GM19438 (cell line): ENCODE measurements at regions not wholly inside any gene's neighbourhood (a gene's known extent, or its start where the extent isn't known, plus 50 kb on each side); places are given as distances from the start of the nearest gene placed in this dataset.

ENCODE experiments used
- ATAC-seq: cut with Tn5 transposase; IDR thresholded peaks from one replicate; pipeline ENCODE4 v1.9.1; 2021; ENCODE audit warnings: low read depth; ENCODE audit not compliant: unreplicated experiment

DNA sequence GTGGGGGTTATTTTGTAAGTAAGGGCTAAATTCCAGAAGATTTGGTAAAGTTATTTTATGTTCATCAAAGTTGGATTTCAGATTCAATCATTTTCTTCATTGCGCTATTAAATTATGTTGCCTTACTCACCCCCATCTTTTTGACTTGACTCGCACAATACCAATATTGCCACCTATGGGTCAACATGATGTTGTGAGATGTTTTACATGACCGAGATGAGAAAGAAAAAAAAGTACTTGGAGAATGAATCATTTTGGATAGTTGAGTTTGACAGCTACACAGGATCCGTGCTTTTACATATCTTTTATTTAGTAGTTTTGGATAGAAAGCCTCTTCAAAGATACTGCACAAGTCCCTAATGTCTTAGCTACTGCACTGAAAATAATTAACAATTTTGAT lies 224.2 kb upstream of the EMCN start:
- ATAC-seq, result no peak

DNA sequence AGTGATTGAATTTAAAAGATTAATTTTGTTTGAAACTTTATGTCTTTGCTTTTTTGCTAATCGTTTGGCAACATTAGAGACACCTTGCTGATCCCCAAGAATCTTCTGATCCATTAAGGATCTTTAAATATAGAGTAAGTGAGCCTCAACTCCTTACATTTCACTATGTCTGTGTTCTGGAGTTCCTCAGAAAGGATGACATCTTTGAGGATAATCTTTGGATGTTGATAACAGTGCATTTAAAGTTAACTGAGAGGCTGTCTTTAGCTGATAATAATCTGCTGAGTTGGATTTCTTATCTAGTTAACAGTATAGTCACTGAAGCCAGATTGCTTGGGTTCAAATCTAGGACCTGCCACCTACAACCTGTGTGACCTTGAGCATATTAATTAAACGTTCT lies 221.6 kb upstream of the EMCN start:
- no peak for ATAC-seq

DNA sequence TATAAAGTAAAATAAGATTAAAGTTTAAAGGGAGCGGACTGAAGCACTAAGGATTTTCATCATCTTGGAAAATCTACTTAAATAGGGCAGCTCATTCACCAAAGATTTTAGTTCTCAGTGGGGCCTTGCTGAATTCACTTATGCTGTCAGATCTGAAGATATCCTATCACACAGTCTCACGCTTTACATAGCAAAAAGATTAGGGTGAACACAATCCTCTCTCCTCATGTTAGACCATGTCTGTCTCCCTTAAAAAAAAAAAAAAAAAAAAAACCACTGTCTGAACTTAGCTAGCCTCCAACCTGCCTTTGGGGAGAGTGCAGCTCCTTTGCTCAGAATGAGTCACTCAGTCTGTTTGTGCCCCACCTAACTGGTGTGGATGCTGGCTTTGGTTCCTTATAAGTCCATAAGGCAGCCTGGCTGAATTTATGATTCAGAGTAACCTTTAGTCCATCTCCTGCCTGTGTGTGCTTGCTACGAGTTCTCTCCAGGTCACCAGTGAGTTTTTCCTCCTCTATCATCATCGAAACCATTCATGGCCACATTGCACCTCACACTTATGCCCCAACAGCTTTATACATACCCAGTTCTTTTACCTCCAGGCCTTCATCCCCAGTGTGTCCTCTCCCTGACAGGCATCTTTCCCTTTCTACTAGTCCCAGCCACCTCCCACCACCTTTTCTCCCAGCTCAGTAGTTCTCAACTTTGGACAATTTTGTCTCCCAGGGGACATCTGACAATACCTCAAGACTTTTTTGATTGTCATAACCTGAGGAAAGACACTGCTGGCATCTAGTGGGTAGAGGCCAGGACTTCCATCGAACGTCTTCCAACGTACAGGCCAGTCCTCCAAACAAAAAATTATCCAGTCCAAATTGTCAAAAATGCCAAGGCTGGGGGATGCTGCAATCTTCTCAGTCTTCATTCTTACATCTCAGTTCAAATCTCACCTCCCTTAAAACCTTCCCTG lies 220.7 kb upstream of the EMCN start:
- no peak for ATAC-seq

DNA sequence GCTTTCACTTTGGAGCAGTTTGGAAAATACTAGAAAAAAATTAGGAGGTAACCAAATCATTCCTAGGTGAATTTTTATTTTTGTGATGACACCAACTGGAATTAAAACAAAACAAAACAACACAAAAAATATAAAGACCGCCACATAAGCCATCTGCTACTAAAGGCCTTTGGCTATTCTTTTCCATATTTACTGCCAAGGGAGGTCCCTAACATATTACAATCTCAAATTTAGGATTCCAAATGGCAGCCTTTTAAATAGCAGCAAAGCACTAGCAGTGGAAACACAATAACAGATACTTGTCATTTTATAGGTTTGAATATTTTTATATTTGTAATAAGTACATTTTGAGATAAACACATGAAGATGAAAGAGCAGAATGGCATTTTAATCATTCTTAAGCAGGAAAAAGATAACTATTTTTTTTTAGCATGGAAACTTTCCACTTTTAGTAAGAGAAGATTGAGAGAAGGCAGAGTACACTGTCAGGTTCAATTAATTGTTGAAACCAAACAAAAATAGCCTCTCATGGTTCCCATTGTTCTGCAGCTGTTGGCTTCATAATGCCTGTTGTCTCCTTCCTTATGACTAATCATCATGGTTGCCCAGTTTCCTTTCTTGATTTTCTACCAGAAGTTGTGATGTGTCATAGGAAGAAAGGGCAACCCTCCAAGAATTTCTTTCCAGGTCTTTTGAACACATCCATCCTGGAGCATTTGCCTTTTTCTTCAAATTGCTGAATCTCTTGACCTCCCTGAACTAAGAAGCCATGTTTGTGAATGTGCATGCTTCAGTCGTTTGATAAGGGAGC lies 219.0 kb upstream of the EMCN start:
- no peak for ATAC-seq

DNA sequence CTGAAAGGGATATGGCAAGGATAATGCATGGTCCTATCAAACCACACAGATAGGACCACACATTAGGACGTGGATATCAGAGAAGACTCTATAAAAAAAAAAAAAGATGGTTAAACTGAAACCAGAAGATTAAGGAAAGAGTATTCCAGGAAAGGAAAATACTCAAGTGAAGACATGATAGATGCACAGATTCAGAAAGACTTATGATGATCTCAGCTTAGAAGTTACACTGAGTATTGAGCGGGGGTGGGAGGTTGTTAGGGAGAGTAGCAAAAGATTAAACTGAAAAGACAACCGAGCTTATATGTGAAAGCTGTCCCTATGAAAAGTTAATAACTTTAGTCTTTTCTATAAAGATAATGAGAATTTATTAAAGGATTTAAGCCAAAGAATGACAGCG lies 211.0 kb upstream of the EMCN start:
- no peak for ATAC-seq

DNA sequence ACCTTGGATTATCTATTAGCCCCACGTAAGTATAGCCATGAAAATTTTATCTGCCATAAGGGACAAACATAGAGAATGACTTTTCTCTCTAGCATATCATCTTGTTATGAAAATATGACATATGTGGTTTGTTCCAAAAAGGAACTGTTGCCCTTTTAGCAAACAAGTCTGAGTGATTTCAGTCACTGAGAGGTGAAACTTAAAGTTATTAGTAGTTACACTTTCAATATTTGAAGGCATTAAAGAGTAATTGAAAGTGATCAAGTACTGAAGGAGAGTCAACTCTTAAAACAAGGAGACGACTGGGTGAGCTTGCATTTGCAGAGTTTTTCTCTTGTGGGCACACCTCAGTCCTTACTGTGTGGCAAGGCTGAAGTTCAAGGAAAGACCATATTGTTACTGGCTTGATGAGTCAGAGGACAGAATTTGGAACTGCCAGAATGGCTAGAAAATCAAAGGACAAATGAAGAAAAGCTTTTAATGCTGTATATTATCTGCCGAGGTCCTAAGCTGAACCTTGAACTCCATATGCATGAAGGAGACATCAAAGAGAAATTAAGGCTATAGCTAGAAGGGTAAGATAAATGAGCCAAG lies 205.1 kb upstream of the EMCN start:
- no peak for ATAC-seq

DNA sequence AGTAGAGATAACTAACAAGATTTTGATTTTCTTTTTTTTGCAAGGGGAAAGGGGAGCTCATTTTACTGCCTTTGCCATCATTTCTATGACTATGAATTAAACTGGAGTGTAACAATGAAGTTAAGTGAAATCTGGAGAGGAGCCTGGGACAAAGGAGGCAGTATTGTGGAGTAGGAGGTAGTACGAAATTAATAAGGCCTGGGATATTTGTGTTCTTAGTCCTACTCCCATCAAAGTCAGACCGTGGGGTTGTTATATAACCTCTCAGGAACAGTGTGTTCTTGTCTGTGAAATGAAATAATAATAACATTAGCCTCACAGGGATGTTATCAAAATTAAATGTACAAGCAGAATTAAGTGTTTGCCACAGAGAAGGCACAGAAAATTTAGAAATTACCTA lies 204.3 kb upstream of the EMCN start:
- no peak for ATAC-seq

DNA sequence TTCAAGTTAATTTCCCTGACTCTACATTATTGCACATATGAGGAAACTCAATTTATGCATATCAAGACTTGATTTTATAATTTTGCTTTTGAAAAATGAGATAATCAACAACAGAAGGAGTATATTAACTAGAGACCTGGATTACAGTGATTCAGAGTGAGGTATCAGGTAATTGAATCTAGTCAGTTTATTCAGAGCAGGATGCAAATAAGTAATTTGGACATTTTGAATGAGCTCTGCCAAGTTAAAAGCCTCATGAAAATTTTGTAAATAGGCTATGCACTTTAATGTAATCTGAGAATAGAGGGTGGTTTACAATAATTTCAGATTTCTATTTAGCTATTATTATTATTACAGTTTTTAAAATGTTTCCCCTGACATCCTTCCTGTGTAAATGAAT lies 203.7 kb upstream of the EMCN start:
- ATAC-seq, result no peak

DNA sequence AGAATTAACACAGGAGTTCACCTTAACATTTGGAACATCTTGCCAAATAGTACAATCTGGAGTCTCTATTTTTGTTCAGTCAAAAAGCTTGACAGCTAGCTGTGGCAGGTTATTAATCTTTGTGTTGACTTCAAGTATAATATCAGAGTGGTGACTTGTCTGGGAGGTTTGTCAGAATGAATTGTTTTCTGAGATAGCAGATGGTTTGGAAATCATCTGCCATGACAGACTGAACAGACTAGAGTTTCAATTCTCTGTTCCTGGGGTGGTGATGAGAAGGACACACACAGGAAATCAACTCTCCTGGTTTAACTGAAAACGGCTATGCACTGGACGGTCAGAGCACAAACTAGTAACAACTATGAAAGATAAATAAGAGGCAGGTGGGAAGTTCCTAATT lies 203.3 kb upstream of the EMCN start:
- no peak for ATAC-seq

DNA sequence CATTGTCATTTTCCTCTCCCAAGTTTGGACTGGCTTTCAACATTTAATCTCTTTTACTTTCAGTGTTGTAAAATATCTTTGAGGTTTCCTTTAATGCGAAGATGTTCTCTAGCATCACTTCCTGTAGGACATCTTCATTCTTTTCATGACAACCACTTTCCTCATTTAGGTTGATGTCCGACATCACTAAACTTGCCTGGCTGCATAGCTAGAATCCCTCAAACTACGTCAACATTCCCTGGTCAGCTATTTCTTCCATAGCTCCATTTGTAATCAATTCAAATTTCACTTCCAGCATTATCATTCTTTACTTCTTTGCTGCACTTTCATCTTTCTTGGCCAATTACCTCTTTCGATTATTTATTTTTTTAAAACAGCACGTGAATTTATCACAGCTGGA lies 198.6 kb upstream of the EMCN start:
- ATAC-seq, result no peak

DNA sequence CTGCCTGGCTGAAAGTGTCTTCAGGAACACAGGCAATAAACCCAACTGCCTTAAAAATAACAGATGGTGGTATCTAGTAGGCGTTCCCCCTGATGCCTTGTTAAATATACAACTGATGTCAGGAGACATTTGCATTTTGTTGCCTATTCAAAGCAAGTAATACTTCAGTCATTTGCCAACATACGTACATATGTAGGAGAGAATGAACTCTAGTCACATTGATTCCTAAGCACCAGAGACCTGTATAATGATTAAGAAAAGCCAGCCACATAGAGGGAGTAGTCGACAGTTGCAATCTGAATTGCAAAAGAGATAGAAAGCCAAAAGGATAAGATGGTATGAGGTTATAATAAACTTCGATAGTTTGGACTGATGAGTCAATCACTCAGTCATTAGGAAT lies 191.0 kb upstream of the EMCN start:
- no peak for ATAC-seq

DNA sequence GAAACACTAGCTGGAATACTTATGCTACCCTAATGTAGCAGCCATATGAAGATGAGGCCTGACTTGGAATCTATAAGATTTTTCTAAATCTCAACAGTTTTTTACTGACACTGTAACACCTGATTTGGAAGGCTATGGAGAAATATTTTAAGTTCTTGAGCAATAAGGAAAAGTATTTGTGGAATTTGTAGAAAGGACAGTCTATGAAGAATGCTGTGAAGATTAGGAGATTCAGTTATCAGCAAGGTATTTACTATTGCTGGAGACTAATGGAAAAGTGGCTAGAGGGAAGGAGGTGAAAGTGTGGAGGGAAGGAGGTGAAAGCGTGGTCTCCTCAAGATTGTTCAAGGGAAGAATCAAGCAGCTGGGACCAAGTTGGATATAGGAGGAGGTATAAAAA lies 190.0 kb upstream of the EMCN start:
- ATAC-seq, result no peak

DNA sequence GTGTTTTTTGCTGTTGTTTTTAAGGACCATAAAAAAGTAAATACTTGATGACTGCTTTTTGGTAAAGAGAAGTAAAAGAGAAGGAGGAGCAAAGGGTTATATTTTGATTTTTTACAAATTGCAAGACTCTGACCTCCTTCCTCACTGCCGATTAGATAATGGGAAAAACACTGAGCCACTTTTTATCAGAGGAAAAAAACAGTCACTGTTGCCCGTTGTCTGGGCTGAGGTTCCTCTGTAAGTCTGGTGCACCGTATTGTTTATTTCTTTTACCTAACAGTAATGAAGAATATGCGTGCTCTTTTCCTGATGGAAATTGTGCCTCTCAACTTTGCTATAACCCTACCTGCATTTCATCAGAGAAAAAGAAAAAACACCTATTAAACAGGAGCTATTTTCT lies 178.7 kb upstream of the EMCN start:
- ATAC-seq, result no peak

DNA sequence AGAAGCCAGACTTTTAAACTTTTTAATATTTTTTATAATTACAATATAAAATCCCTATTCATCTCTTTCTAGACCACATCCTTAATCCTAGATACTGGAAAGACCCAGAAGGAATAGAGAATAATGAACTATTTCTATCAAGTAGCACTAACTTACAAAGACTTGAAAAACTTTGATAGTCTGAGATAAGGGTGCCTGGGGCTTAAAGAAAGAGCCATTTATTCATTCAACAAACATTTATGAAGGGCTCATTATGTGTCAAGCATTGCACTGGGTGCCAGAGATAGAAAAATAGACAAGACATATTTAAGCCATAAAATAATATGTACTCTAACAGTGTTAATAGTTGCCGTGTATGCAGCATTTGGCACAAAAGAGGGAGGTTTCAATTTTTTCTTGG lies 178.0 kb upstream of the EMCN start:
- ATAC-seq, result no peak

DNA sequence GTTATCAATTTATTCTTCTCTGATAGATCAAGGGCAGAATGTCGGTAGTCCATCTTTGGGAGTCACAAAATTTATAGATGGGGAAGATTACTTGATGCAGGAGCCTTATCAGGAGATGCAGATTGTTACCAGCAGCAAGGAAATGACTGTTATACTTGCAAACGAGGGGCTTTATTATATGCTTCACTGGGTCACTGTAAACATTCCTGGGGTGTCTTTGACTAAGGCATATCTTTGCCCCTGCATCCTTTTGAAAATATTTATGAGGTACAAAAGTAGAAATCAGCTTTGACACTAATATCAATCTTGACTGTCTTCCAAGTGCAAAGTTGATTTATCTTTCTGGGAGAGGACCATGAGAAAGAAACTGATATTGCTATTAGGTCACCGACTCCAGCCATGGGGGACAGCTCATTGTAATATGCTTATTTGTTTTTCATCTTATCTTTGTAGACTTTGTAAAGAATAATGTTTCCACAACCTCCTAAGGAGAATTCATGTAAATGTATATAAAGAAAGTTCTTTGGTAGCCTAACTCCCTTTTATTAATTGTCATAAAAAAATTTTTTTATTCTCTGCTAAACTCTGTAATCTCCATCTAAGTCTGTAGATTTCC lies 177.3 kb upstream of the EMCN start:
- ATAC-seq, result no peak

DNA sequence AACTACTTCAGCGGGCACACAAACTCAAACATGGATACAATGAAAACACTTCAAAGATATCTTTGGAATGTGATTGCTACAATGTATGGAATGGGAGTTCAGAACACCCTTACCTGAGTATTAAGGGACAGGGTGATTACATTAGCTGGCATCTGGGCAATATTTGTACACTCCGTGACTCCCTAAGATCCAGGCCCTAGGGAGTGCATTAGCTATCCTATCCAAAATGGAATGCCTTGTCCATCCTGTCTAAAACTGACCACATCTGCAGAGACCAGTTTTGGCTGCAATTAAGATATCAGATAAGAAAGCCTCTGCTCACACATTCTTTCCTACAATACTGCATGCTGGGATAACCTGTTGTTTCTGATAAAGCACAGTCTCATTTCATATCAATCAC lies 176.6 kb upstream of the EMCN start:
- no peak for ATAC-seq

DNA sequence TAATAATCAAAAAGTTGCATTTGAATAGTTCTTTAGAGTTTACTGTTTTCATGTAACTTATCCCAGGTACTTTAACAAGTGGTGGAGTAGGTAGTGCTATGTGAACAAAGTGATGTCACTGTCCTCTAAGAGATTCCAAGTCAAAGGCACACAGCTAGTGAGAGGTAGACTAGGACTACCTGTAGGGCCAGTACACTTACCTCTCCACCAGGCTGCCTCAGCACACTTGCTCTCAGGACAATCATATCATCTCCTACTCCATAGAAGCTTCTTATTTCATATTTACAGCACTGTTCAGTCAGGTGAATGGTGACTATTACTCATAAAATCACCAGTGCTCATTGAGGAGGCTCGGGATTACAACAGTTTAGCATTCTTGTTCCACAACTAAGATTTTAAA lies 173.0 kb upstream of the EMCN start:
- no peak for ATAC-seq

DNA sequence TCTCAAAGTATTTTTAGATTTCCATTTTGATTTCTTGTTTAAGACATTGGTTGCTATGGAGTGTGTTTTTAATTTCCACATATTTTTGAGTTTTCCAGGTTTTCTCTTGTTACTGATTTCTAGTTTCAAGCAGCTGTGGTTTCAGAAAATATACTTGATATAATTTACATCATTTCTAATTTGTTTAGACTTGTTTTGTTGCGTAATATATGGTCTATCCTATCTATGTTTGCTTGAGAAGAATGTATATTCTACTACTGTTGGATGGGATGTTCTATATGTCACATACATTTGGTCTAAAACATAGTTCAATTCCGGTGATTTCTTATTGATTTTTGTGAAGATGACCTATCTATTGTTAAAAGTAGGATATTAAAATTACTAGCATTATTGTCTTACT lies 170.5 kb upstream of the EMCN start:
- ATAC-seq, result no peak

DNA sequence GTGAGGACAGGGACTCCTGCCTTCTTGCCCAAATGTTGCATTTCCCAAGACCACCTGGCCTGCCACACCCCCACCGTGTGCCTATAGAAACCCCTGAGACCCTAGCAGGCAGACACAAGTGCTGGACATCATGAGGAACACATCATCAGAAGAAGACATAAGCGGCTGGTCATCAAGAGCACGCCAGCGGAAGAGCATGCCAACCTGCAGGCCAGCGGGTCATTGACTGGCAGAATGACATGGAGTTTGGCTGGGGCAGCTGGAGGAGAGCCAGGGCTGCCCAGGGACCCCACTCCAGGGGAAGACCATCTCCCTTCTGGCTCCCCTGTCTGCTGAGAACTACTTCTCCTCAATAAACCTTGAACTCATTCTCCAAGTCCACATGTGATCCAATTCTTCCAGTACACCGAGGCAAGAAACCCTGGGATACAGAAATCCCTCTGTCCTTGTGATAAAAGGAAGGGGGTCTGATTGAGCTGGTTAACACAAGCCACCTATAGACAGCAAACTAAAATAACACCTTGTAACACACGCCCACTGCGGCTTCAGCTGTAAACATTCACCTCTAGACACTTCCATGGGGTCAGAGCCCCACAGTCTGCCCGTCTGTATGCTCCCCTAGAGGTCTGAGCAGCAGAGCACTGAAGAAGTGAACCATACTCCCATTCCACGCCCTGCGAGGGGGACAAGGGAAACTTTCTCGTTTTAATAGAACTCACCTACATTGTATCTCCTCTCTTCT lies 164.8 kb upstream of the EMCN start:
- no peak for ATAC-seq

DNA sequence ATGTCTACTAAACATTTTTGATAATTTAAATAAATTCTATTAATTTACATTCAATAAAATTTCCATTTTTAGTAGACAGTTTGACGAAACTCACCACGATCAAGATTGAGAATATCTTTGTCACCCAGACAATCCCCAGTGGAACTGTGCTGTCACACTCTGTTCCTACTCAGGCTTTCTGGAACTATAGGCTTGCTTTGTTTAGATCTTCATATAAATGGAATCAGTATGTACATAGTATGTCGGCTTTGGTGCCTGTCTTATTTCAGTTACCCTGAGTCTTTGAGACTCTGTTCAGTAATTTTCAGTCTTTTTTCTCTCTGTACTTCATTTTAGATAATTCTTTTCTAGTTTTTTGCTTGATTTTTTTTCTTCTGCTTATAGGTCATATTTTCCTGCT lies 163.5 kb upstream of the EMCN start:
- no peak for ATAC-seq
